ENCODE measurements at regions not wholly inside any gene's neighbourhood (a gene's known extent, or its start where the extent isn't known, plus 50 kb on each side); places are given as distances from the start of the nearest gene placed in this dataset.

- intact Hi-C loops (cut with DNase I): no loop called here
- TF ChIP-seq CTCF (IDR thresholded peaks at IDR 0.05): no peak
- TF ChIP-seq POLR2AphosphoS5 (IDR thresholded peaks at IDR 0.05): no peak
- TF ChIP-seq EP300 (IDR thresholded peaks at IDR 0.05): no peak
- no peak for TF ChIP-seq POLR2A (IDR thresholded peaks at IDR 0.05)
- peaks cover 0 to 10% (median 8%) of the 10 kb centered on the region in 4 donors for H3K4me1 ChIP-seq
- H3K4me3 ChIP-seq: no peak overlapping the region
- no peaks in the 10 kb centered on the region for H3K36me3 ChIP-seq
- no peaks in the 10 kb centered on the region for H3K9me3 ChIP-seq
- H3K27me3 ChIP-seq: no peaks in the 10 kb centered on the region
- DNase-seq: no peak
- WGBS, 2 donors: 83 to 94% methylated on average over 2 of the region's 2 CpGs
- H3K27ac ChIP-seq: peak overlapping the region in 1 of 4 donors; percentile 36
These were observed 298.9 kb downstream of the PCNX1 start for GRCh38 chr14:71206123-71206522.

GRCh38 chr14:71206766-71207371 lies 299.6 kb downstream of the PCNX1 start:
- no peaks in the 10 kb centered on the region for H3K36me3 ChIP-seq
- no peaks in the 10 kb centered on the region for H3K9me3 ChIP-seq
- intact Hi-C loops (cut with DNase I): no loop called here
- H3K27ac ChIP-seq: peak overlapping the region in 2 of 4 donors; percentile 17 to 36
- no peak overlapping the region for H3K4me3 ChIP-seq
- WGBS, 2 donors: 78 to 81% methylated on average over 7 of the region's 7 CpGs
- peaks cover 0 to 10% (median 8%) of the 10 kb centered on the region in 4 donors for H3K4me1 ChIP-seq
- H3K27me3 ChIP-seq: no peaks in the 10 kb centered on the region
- peak; percentile 68 for DNase-seq
- TF ChIP-seq POLR2AphosphoS5 (IDR thresholded peaks at IDR 0.05) (peak in 1 of 4 donors; percentile 21), EP300 (IDR thresholded peaks at IDR 0.05) (no peak), POLR2A (IDR thresholded peaks at IDR 0.05) (no peak), CTCF (IDR thresholded peaks at IDR 0.05) (no peak)

- peaks cover 0 to 10% (median 8%) of the 10 kb centered on the region in 4 donors for H3K4me1 ChIP-seq
- no peaks in the 10 kb centered on the region for H3K27me3 ChIP-seq
- WGBS, 2 donors: 93 to 94% methylated on average over 6 of the region's 6 CpGs
- intact Hi-C loops (cut with DNase I): no loop called here
- H3K36me3 ChIP-seq: no peaks in the 10 kb centered on the region
- no peak overlapping the region for H3K4me3 ChIP-seq
- no peaks in the 10 kb centered on the region for H3K9me3 ChIP-seq
- no peak overlapping the region for H3K27ac ChIP-seq
- TF ChIP-seq EP300 (IDR thresholded peaks at IDR 0.05) (no peak), POLR2AphosphoS5 (IDR thresholded peaks at IDR 0.05) (no peak), POLR2A (IDR thresholded peaks at IDR 0.05) (no peak), CTCF (IDR thresholded peaks at IDR 0.05) (no peak)
- no peak for DNase-seq
These were observed 301.6 kb downstream of the PCNX1 start for GRCh38 chr14:71208702-71209357.

- Histone ChIP-seq H3K4me1 (peaks cover 0 to 10% (median 8%) of the 10 kb centered on the region in 4 donors), H3K27ac (no peak overlapping the region), H3K36me3 (no peaks in the 10 kb centered on the region), H3K9me3 (no peaks in the 10 kb centered on the region), H3K27me3 (no peaks in the 10 kb centered on the region), H3K4me3 (no peak overlapping the region)
- DNase-seq: no peak
- WGBS, 2 donors: 82 to 87% methylated on average over 6 of the region's 6 CpGs
- intact Hi-C loops (cut with DNase I): no loop called here
- TF ChIP-seq POLR2A (IDR thresholded peaks at IDR 0.05): no peak
- no peak for TF ChIP-seq CTCF (IDR thresholded peaks at IDR 0.05)
These were observed 302.6 kb downstream of the PCNX1 start for GRCh38 chr14:71209888-71210287.

All from sigmoid colon (tissue), 6 donors.